ENCODE measurements at regions not wholly inside any gene's neighbourhood (a gene's known extent, or its start where the extent isn't known, plus 50 kb on each side); places are given as distances from the start of the nearest gene placed in this dataset.

DNA sequence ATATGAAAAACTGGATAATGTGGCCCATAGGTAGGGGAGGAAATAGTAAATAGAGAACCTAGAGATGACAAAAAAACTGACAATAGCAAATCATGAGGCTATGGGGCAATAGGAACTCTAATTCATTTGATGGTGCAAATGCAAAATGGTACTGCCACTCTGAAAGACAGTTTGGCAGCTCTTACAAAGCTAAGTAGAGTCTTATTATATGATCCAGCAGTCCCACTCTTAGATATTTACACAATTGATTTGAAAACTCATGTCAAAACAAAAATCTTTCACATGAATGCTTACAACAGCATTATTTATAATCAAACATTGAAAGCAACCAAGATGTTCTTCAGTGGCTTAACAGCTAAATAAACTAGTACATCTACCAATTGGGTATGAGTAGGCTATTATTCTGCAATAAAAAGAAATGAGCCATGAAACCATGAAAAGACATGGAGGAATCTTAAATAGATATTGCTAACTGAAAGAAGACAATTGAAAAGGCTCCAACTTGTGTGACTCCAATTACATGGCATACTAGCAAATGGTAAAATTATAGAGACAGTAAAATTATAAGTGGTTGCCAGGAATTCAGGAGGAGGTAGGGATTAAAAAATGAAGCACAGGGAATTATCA lies 321.8 kb upstream of the STAC start:
- no peak for TF ChIP-seq POLR2A (IDR thresholded peaks at IDR 0.05; ENCODE audit: extremely low read depth, insufficient read length)
- TF ChIP-seq, protein P1, sequence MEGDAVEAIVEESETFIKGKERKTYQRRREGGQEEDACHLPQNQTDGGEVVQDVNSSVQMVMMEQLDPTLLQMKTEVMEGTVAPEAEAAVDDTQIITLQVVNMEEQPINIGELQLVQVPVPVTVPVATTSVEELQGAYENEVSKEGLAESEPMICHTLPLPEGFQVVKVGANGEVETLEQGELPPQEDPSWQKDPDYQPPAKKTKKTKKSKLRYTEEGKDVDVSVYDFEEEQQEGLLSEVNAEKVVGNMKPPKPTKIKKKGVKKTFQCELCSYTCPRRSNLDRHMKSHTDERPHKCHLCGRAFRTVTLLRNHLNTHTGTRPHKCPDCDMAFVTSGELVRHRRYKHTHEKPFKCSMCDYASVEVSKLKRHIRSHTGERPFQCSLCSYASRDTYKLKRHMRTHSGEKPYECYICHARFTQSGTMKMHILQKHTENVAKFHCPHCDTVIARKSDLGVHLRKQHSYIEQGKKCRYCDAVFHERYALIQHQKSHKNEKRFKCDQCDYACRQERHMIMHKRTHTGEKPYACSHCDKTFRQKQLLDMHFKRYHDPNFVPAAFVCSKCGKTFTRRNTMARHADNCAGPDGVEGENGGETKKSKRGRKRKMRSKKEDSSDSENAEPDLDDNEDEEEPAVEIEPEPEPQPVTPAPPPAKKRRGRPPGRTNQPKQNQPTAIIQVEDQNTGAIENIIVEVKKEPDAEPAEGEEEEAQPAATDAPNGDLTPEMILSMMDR (IDR thresholded peaks at IDR 0.05; ENCODE audit: low read depth, low read length) = no peak
